Esophagus squamous epithelium (tissue), 4 donors: ENCODE measurements at regions not wholly inside any gene's neighbourhood (a gene's known extent, or its start where the extent isn't known, plus 50 kb on each side); places are given as distances from the start of the nearest gene placed in this dataset.

ENCODE experiments used
- CTCF ChIP-seq, 6 experiments: fragments of 450-650 bp in 4 of 6; fragments of 200-600 bp in 2 of 6; sonication (generic) in 2 of 6; IDR thresholded peaks; one replicate each; pipeline ENCODE4 v1.5.1; 2016 to 2019; ENCODE audit warnings: antibody characterized with exemption in 6 of 6, mild to moderate bottlenecking in 4 of 6, moderate library complexity in 4 of 6
- POLR2A ChIP-seq, 4 donors: fragments of 450-650 bp; IDR thresholded peaks; one replicate each; pipeline ENCODE4 v1.6.1; 2017; ENCODE audit warnings: antibody characterized with exemption in 4 of 4, mild to moderate bottlenecking in 4 of 4, moderate library complexity in 3 of 4

GRCh38 chrY:8582277-8582850, 754.9 kb upstream of the TSPY4 start:
- TF ChIP-seq CTCF (IDR thresholded peaks at IDR 0.05) (no peak), POLR2A (IDR thresholded peaks at IDR 0.05) (no peak)
